Liver (tissue), 8 donors: ENCODE measurements at regions not wholly inside any gene's neighbourhood (a gene's known extent, or its start where the extent isn't known, plus 50 kb on each side); places are given as distances from the start of the nearest gene placed in this dataset.

Experiments used
- DNase-seq: peaks from one replicate; pipeline ENCODE4 v3.0.0-alpha.2; 2017; ENCODE audit warnings: low spot score
- H3K27ac ChIP-seq, 2 donors: one replicate each; pipeline ENCODE4 v1.7.0; 2013; ENCODE audit warnings: inconsistent platforms in 2 of 2, low read length in 2 of 2, control low read depth in 1 of 2, low read depth in 1 of 2, mild to moderate bottlenecking in 1 of 2
- H3K27me3 ChIP-seq, 4 donors: one replicate each; pipeline versions ENCODE4 v1.6.1 to v1.7.0; 2013; ENCODE audit warnings: low read length in 3 of 4, inconsistent platforms in 1 of 4, mild to moderate bottlenecking in 1 of 4, moderate library complexity in 1 of 4; ENCODE audit not compliant: control insufficient read depth in 4 of 4, insufficient read depth in 4 of 4
- H3K36me3 ChIP-seq, 4 donors: one replicate each; pipeline versions ENCODE4 v1.6.1 to v1.7.0; 2013; ENCODE audit warnings: low read length in 3 of 4, mild to moderate bottlenecking in 3 of 4, low read depth in 1 of 4, moderate library complexity in 1 of 4; ENCODE audit not compliant: control insufficient read depth in 4 of 4, insufficient read depth in 3 of 4
- H3K4me1 ChIP-seq, 4 donors: one replicate each; pipeline versions ENCODE4 v1.6.1 to v1.7.0; 2013; ENCODE audit warnings: low read length in 3 of 4, mild to moderate bottlenecking in 3 of 4, moderate library complexity in 1 of 4; ENCODE audit not compliant: control insufficient read depth in 4 of 4, insufficient read depth in 4 of 4
- H3K4me3 ChIP-seq, 3 donors: one replicate each; pipeline versions ENCODE4 v1.6.1 to v1.7.0; 2013; ENCODE audit warnings: low read length in 3 of 3, control low read depth in 1 of 3, low read depth in 1 of 3, mild to moderate bottlenecking in 1 of 3
- H3K9ac ChIP-seq, 2 donors: one replicate each; pipeline ENCODE4 v1.7.0; 2013; ENCODE audit warnings: low read length in 2 of 2, mild to moderate bottlenecking in 2 of 2, moderate library complexity in 2 of 2, control low read depth in 1 of 2, low read depth in 1 of 2
- H3K9me3 ChIP-seq, 4 donors: one replicate each; pipeline versions ENCODE4 v1.6.1 to v1.7.0; 2013; ENCODE audit warnings: low read length in 3 of 4; ENCODE audit not compliant: control insufficient read depth in 4 of 4
- EGR1 ChIP-seq, 2 donors: IDR thresholded peaks; 2 replicates each; pipeline ENCODE4 v1.6.1; 2016 to 2018; ENCODE audit warnings: antibody characterized with exemption in 2 of 2, low read depth in 2 of 2
- FOXA1 ChIP-seq: IDR thresholded peaks from 2 replicates; pipeline ENCODE4 v1.6.1; 2016; ENCODE audit warnings: antibody characterized with exemption
- FOXA2 ChIP-seq: IDR thresholded peaks from 2 replicates; pipeline ENCODE4 v1.6.1; 2016; ENCODE audit warnings: antibody characterized with exemption
- GABPA ChIP-seq, 2 donors: IDR thresholded peaks in 1 of 2; conservative IDR thresholded peaks in 1 of 2; 2 replicates each; pipeline ENCODE4 v1.6.1; 2016; ENCODE audit warnings: antibody characterized with exemption in 2 of 2, mild to moderate bottlenecking in 1 of 2, moderate library complexity in 1 of 2
- HNF4A ChIP-seq, 2 donors: conservative IDR thresholded peaks; 2 replicates each; pipeline ENCODE4 v1.6.1; 2016; ENCODE audit warnings: antibody characterized with exemption in 2 of 2, mild to moderate bottlenecking in 2 of 2
- HNF4G ChIP-seq: IDR thresholded peaks from 2 replicates; pipeline ENCODE4 v1.6.1; 2016; ENCODE audit warnings: antibody characterized with exemption
- JUND ChIP-seq, 2 donors: IDR thresholded peaks; 2 replicates each; pipeline ENCODE4 v1.6.1; 2016; ENCODE audit warnings: antibody characterized with exemption in 2 of 2
- NR2F2 ChIP-seq: IDR thresholded peaks from 2 replicates; pipeline ENCODE4 v1.6.1; 2016; ENCODE audit warnings: antibody characterized with exemption
- RAD21 ChIP-seq, 2 donors: IDR thresholded peaks; 2 replicates each; pipeline ENCODE4 v1.6.1; 2016; ENCODE audit warnings: antibody characterized with exemption in 2 of 2, mild to moderate bottlenecking in 2 of 2
- RXRA ChIP-seq, 2 donors: IDR thresholded peaks; 2 replicates each; pipeline ENCODE4 v1.6.1; 2017 to 2018; ENCODE audit warnings: antibody characterized with exemption in 2 of 2, mild to moderate bottlenecking in 1 of 2
- SP1 ChIP-seq: IDR thresholded peaks from 2 replicates; pipeline ENCODE4 v1.6.1; 2018; ENCODE audit warnings: antibody characterized with exemption, mild to moderate bottlenecking
- TAF1 ChIP-seq: conservative IDR thresholded peaks from 2 replicates; pipeline ENCODE4 v1.6.1; 2016; ENCODE audit warnings: antibody characterized with exemption, mild to moderate bottlenecking
- YY1 ChIP-seq: IDR thresholded peaks from 2 replicates; pipeline ENCODE4 v1.6.1; 2016; ENCODE audit warnings: antibody characterized with exemption, mild to moderate bottlenecking
- WGBS: extraction: QIAGEN DNeasy Blood & Tissue Kit; methylation state at CpG from one replicate; pipeline ENCODE4 v1.1.7; 2013; 5-methylcytosine and 5-hydroxymethylcytosine counted together
- TF ChIP-seq, protein P1 (sequence below): IDR thresholded peaks from 2 replicates; pipeline ENCODE4 v1.6.1; 2016; ENCODE audit warnings: antibody characterized with exemption
- TF ChIP-seq, protein P2 (sequence below): IDR thresholded peaks from 2 replicates; pipeline ENCODE4 v1.6.1; 2016; ENCODE audit warnings: antibody characterized with exemption
- TF ChIP-seq, protein P3 (sequence below): fragments of 150-350 bp; IDR thresholded peaks from 2 replicates; pipeline ENCODE4 v1.5.1; 2017; ENCODE audit warnings: improper control_type of control experiment, low read depth, low read length; ENCODE audit not compliant: missing input control
- TF ChIP-seq, protein P4 (sequence below): IDR thresholded peaks from 2 replicates; pipeline ENCODE4 v1.6.1; 2016; ENCODE audit warnings: antibody characterized with exemption
- donor health status: healthy.
- donor health status: healthy.
- donor health status: healthy.
- donor health status: healthy.
- donor health status: healthy.

DNA sequence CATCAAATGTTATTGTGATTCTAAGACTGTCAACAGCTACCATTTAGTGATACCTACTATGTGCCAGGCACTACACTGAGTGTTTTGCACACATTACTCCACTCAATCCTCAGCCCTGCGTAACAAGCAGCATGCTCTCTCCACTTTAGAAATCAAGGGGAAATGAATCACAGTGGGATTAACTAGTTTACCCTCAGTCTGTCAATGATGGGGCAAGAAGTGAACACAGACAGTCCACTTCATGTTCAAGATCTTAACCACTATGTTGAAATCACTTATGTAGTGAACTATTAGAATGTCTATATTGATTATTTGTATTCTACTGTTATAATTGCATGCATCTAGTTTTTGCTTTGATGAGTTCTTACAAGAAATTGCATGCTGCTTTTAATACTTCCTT is 165.3 kb downstream of the LTN1 start:
- TF ChIP-seq TAF1, result no peak
- TF ChIP-seq, protein P1, sequence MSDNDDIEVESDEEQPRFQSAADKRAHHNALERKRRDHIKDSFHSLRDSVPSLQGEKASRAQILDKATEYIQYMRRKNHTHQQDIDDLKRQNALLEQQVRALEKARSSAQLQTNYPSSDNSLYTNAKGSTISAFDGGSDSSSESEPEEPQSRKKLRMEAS, result no peak
- no peak for TF ChIP-seq EGR1 (IDR thresholded peaks at IDR 0.05; ENCODE audit: low read depth in 2 of 2)
- DNase-seq, result no peak
- H3K9ac ChIP-seq, result no peak overlapping the region
- H3K27me3 ChIP-seq, result no peaks in the 10 kb centered on the region
- H3K27ac ChIP-seq, result no peak overlapping the region
- 95% methylated on average over 1 of the region's 1 CpG for WGBS
- H3K9me3 ChIP-seq, result no peaks in the 10 kb centered on the region
- H3K36me3 ChIP-seq, result no peaks in the 10 kb centered on the region
- no peak overlapping the region for H3K4me3 ChIP-seq
- no peaks in the 10 kb centered on the region for H3K4me1 ChIP-seq

DNA sequence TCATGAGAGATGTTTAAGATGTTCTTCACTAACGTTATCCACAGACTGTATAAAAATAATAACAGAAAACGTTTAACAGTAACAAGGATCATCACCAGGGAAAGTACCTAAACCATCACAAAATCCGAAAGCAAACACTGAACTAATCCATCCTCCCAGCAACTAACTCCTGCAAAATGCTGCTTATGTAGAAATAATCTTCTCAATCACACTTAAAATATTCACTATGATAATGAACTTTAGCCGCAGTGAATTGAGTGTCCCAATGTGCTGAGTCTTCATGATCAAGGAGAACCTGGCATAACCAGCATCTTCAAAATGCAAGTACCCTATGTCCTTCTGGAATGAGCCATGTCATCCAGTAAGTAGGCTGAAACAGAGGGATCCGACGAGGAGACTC is 166.1 kb downstream of the LTN1 start:
- H3K4me3 ChIP-seq, result no peak overlapping the region
- no peak overlapping the region for H3K9ac ChIP-seq
- no peak for TF ChIP-seq HNF4G
- TF ChIP-seq SP1, result no peak
- no peak for TF ChIP-seq FOXA1
- no peak for TF ChIP-seq NR2F2
- no peak for TF ChIP-seq RXRA (IDR thresholded peaks at IDR 0.05)
- no peak for TF ChIP-seq RAD21 (IDR thresholded peaks at IDR 0.05)
- TF ChIP-seq JUND (IDR thresholded peaks at IDR 0.05), result no peak
- no peaks in the 10 kb centered on the region for H3K9me3 ChIP-seq
- no peaks in the 10 kb centered on the region for H3K36me3 ChIP-seq
- H3K4me1 ChIP-seq, result no peaks in the 10 kb centered on the region
- no peaks in the 10 kb centered on the region for H3K27me3 ChIP-seq
- H3K27ac ChIP-seq, result no peak overlapping the region
- no peak for DNase-seq
- WGBS, result 89% methylated on average over 6 of the region's 6 CpGs

DNA sequence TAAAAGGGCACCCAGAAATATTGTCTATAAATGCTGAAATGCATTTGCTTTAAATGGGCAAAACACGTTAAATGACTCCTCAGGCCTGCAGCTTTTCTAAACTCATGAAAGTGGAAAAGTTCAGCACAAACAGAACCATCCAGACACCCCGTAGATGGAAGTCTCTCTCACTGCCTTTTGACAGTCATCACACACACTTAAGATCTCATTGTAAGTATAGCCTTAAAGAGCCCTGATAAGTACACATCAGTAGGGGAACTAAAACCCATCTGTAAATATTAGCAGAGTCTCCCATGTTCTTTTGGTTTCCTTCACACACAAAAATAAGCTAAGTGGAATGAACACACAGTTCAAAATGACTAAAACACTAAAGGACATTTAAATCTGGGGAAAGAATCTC is 166.7 kb downstream of the LTN1 start:
- H3K27ac ChIP-seq, result no peak overlapping the region
- H3K4me3 ChIP-seq, result no peak overlapping the region
- no peaks in the 10 kb centered on the region for H3K36me3 ChIP-seq
- DNase-seq, result no peak
- H3K27me3 ChIP-seq, result no peaks in the 10 kb centered on the region
- TF ChIP-seq, protein P2, sequence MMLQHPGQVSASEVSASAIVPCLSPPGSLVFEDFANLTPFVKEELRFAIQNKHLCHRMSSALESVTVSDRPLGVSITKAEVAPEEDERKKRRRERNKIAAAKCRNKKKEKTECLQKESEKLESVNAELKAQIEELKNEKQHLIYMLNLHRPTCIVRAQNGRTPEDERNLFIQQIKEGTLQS, result no peak
- TF ChIP-seq TAF1 (no peak), EGR1 (IDR thresholded peaks at IDR 0.05; ENCODE audit: low read depth in 2 of 2) (no peak), FOXA2 (no peak), FOXA1 (no peak), RXRA (IDR thresholded peaks at IDR 0.05) (no peak), HNF4A (conservative IDR thresholded peaks at IDR 0.05) (no peak), GABPA (IDR thresholded peaks at IDR 0.05 in 1 of 2, conservative IDR thresholded peaks at IDR 0.05 in 1 of 2) (no peak), YY1 (no peak), JUND (IDR thresholded peaks at IDR 0.05) (no peak), SP1 (no peak), RAD21 (IDR thresholded peaks at IDR 0.05) (no peak), NR2F2 (no peak)
- TF ChIP-seq, protein P3, sequence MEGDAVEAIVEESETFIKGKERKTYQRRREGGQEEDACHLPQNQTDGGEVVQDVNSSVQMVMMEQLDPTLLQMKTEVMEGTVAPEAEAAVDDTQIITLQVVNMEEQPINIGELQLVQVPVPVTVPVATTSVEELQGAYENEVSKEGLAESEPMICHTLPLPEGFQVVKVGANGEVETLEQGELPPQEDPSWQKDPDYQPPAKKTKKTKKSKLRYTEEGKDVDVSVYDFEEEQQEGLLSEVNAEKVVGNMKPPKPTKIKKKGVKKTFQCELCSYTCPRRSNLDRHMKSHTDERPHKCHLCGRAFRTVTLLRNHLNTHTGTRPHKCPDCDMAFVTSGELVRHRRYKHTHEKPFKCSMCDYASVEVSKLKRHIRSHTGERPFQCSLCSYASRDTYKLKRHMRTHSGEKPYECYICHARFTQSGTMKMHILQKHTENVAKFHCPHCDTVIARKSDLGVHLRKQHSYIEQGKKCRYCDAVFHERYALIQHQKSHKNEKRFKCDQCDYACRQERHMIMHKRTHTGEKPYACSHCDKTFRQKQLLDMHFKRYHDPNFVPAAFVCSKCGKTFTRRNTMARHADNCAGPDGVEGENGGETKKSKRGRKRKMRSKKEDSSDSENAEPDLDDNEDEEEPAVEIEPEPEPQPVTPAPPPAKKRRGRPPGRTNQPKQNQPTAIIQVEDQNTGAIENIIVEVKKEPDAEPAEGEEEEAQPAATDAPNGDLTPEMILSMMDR, result no peak
- TF ChIP-seq, protein P4, sequence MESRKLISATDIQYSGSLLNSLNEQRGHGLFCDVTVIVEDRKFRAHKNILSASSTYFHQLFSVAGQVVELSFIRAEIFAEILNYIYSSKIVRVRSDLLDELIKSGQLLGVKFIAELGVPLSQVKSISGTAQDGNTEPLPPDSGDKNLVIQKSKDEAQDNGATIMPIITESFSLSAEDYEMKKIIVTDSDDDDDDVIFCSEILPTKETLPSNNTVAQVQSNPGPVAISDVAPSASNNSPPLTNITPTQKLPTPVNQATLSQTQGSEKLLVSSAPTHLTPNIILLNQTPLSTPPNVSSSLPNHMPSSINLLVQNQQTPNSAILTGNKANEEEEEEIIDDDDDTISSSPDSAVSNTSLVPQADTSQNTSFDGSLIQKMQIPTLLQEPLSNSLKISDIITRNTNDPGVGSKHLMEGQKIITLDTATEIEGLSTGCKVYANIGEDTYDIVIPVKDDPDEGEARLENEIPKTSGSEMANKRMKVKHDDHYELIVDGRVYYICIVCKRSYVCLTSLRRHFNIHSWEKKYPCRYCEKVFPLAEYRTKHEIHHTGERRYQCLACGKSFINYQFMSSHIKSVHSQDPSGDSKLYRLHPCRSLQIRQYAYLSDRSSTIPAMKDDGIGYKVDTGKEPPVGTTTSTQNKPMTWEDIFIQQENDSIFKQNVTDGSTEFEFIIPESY, result no peak
- TF ChIP-seq, protein P1, result no peak
- no peaks in the 10 kb centered on the region for H3K4me1 ChIP-seq
- H3K9ac ChIP-seq, result no peak overlapping the region
- WGBS, result 96% methylated on average over 2 of the region's 2 CpGs
- no peaks in the 10 kb centered on the region for H3K9me3 ChIP-seq
